ENCODE measurements at regions not wholly inside any gene's neighbourhood (a gene's known extent, or its start where the extent isn't known, plus 50 kb on each side); places are given as distances from the start of the nearest gene placed in this dataset.

- no peak for DNase-seq
Measured at GRCh38 chr12:34386621-34387255, 364.4 kb downstream of the ALG10 start.

GRCh38 chr12:34387711-34388635, 365.7 kb downstream of the ALG10 start:
- no peak for DNase-seq

GRCh38 chr12:34388636-34389377, 366.5 kb downstream of the ALG10 start:
- DNase-seq = no peak

- DNase-seq = no peak
Measured at GRCh38 chr12:34389378-34390170, 367.3 kb downstream of the ALG10 start.

GRCh38 chr12:34390171-34390841, 368.0 kb downstream of the ALG10 start:
- no peak for DNase-seq

- DNase-seq = peak; percentile 12
Measured at GRCh38 chr12:34390846-34391700, 368.8 kb downstream of the ALG10 start.

- peak; percentile 5 for DNase-seq
Measured at GRCh38 chr12:34391771-34392581, 369.7 kb downstream of the ALG10 start.

- peak; percentile 4 for DNase-seq
Measured at GRCh38 chr12:34392741-34393085, 370.4 kb downstream of the ALG10 start.

GRCh38 chr12:34393086-34393820, 371.0 kb downstream of the ALG10 start:
- DNase-seq = peak; percentile 2

GRCh38 chr12:34393821-34394150, 371.5 kb downstream of the ALG10 start:
- peak; percentile 5 for DNase-seq

GRCh38 chr12:34394211-34395055, 372.1 kb downstream of the ALG10 start:
- DNase-seq = peak; percentile 4

GRCh38 chr12:34395056-34396005, 373.0 kb downstream of the ALG10 start:
- DNase-seq = peak; percentile 8

- DNase-seq = peak; percentile 4
Measured at GRCh38 chr12:34396006-34396860, 373.9 kb downstream of the ALG10 start.

- peak; percentile 4 for DNase-seq
Measured at GRCh38 chr12:34396861-34397590, 374.7 kb downstream of the ALG10 start.

GRCh38 chr12:34397591-34398365, 375.5 kb downstream of the ALG10 start:
- DNase-seq = peak; percentile 11

All from right hindlimb (tissue), 1 donor.